Ammon's horn (tissue), 1 donor: ENCODE measurements at regions not wholly inside any gene's neighbourhood (a gene's known extent, or its start where the extent isn't known, plus 50 kb on each side); places are given as distances from the start of the nearest gene placed in this dataset.

ENCODE experiments used
- DNase-seq: peaks from one replicate; pipeline ENCODE4 v3.0.0-alpha.2; 2016; ENCODE audit warnings: low spot score

DNA sequence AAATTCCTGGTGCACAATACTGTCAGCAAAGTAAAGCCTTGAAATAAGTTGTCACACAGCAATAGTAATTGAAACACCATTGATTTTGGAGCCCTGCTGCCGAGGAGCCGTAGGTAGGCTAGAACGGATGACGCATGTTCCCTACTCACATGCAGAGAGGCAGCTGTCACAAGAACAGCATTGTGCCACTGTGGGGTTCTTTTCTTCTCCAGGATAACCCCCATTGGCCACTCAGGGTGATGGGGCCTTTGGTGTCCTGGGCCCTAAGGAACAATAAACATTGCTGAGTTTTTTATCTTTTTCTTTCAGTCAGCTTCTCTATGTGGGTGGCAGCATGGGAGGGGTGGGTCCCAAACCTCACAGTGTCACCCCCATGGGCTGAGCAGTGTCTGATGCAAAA is 542.3 kb downstream of the BCOR start:
- no peak for DNase-seq

DNA sequence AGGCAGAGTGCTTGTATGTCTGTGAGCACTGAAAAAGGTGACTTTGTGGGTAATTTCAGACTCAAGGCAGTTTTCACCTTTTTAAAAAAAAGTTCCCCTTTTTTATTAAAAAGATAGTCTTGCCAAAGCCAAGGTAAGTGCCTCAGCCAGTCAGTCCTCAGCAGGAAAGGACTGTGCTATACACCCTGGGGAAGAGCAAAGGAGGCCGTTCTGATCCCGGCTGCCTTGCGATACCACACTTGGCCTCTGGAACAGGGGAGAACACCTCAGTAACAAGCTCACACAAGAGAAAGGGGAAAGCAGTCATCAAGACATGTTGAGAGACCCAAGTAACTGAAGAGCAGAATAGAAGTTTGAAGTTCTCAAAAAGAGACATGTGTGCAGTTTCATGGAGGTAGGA is 541.7 kb downstream of the BCOR start:
- no peak for DNase-seq

DNA sequence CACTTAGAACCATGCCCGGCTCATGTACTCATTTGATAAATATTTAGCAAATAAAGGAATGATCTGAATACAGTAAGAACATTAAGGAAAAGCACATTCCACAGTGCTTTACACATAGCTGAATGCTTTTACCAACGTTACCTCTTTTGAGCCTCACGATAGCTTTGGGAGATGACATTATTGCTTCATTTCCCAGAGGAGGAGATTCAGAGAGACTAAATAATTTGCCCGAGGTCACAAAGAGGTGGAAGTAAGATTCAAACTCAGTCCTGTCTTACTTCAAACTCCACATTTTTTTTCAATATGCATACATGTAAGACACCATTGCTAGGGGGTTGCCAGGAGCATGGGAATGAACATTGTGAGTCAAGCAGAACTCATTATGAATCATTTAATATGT is 538.5 kb downstream of the BCOR start:
- DNase-seq = no peak

DNA sequence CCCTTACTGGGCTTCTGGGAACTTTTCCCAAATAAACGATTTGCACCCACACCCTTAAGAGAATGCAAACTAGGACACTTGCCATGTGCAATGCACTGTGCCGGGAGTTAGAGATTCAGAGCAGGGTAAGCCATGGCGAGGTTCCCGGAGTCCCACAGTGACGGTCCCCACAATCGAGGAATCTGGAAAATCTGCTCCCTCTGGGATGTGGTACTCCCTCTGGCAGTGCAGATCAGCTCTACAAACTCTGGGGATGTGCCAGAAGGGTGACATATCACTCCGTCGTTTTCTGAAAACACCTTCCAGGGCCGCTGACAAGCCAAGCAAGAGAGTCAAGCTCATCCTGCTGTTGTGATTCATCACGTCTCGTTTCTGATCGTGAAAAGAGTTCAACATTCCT is 537.5 kb downstream of the BCOR start:
- DNase-seq = no peak

DNA sequence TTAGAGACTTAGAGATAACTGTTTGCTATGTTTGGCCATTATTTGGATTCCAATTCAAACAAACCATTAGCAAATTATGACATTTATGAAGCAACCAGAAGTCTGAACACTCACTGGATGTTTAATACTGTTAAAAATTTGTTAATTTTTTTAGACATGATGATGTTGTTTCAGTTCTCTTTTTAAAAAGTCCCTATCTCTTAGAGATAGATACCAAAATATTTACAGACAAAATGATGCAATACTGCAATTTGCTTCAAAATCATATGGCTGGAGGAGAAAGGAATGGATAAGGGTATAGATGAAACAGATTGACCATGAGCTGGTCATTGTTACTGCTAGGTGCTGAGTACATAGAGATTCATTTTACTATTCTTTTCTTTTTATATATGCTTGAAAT is 534.6 kb downstream of the BCOR start:
- DNase-seq = no peak

DNA sequence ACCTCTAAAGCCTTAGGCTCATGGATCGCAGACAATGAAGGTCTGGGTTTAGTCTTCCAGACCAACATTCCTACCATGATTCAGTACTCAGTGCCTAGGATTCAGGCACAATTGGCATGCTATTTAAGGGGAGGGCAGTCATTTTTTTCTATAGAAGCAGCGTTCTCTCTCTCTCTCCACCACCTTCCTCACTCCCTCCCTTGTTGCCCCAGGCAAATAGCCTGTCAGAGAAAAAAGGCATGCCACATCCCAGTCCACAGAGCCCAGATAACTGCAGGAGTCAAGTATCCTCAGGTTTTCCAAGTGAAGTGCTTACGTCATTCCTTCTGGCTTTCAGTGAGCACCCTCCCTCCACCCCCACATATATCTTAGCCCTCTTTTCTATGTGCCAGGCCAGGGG is 533.0 kb downstream of the BCOR start:
- no peak for DNase-seq

DNA sequence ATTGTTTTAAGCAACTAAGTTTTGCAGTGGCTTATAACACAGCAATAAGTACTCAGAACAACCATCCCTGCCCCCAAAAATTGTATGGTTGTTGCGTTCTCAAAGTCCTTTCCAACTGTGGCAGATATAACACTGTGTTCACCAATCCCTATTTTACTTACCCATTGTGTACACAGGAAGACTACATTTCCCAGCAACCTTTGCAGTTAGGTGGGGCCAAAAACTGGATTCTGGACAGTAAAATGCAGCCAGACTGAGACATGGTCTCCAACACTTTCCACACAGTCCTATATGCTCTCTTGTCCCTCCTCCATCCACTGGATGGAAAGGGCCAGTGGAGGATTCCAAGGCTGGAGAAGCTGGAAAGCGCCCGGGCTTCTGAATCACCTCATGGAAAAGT is 523.6 kb downstream of the BCOR start:
- no peak for DNase-seq

DNA sequence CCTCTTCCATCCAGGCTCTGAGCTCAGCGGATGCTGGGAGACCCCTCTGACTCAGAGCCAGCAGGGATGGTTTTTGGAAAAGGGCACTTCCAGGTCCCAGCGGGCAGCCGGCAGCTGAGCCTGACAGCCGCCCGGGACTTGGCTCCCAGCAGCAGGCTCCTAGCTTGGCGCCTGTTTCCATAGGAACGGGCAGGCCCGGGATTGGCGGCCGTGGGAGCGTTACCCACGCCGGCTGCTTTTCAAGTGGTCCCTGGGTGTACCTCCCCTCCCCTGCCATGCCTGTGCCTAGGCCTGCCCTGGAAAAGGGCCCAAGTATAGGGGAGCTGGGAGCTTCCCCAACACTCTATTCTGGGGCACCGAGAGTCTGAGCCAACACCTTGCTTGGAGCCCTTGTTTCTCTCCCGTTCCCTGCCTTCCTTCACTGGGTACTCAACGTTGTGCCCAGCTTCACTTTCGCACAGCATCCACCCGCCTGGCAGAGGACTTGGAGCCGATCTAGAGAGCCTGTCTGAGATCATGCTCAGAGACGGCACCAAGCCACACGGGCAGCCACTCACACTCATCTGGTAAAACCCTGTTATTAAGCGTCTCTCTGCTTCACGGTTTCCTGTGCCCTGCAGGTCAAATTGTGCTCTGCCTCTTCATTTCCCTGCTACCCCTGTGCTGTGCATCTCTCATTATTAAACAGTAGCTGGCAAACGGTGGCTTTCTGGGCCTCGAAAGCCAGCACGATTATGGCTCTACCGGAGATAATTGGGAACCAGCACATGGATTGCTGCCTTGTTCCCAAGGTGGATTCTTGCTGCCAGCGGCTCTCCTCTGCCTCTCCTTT is 521.5 kb downstream of the BCOR start:
- DNase-seq = peak; percentile 67

DNA sequence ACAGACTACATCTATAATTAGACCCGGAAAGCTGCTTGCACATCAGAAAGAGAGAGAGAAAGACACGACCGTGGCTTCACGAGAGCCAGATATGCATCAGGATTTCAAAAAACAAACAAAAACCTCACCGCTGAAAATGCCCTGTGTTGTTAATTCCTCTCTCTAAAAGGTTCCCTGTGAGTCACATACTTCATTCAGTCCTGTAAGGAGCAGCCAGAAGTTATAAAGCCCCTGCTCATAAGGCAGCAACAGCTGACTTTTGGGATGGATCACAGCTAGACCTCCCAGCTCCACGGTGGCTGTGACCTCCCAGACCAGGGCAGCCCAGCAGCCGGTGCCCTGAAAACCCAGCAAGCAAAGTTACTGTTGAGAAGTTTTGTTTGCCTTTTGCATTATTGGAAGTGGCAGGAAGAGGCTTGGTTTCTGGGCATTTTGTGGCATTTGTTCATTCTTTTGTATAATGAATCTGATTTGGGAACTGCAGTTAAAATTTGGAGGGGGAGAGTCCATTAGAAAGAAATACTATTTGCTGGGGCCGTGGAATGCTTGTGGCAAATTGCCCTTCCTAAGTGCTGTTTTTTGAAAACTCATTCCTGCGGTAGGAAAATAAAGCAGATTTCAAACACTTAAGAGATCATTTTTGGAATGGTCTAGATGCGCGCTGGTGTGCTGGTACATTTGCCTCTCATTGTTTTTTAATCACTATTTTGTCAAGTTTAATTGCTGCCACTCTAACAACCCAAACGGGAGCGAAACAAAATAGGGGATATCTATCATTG is 520.4 kb downstream of the BCOR start:
- DNase-seq = no peak

DNA sequence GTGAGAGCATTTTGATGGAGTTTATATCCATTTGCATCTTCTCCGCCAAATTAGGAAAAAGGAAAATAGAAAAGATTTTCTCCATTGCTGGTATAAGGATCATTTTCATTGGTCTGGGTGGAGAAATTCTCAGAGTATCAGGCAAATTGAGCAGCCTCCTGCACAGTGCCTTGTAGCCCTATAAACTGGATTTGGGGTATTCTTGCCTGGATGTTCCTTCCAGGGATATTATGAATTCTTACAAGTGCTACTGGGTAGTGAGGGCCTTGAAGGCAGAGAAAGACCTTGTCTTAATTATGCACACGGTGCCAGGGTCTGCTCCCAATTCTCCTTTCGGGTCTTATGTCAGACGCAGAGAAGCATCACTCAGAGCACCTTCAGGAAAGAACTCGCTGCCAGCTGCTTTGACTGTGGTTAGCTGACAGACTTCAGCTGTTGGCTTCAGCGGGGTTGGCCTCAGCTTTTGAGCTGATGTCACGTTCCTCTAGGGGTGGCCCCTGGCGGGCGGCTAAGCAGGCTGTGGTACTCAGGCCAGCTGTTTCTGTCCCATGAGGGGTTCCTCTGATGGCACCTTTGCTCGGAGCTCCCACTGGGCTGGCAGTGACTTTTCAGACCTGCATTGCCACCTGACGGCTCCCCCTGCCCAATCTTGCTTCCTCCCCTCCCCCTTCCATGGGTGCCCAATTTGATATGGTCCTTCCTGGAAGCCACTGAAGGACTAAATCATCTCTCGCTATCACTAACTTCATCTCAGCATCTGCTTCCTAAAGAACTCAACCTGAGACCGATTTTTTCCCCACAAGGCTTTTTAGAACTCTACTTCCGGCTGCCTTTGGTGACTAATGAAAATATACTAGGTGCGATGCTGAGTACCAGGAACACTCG is 519.5 kb downstream of the BCOR start:
- DNase-seq = no peak

DNA sequence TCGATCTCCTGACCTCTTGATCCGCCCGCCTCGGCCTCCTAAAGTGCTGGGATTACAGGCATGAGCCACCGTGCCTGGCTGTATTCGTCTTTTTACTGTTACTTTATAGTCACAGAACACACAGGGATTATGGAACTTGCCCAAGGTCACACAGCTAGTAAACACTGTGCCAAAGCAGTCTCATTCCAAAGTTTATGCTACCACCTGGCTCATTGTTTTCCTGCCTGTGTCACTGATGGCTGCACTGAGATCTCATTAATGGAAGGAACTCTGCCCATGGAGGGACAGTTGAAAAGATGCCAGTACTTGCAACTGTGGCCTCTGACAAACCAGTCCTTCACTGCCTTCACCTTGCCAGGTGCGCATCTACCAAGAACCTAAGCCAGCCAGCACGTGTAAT is 517.7 kb downstream of the BCOR start:
- DNase-seq = no peak

DNA sequence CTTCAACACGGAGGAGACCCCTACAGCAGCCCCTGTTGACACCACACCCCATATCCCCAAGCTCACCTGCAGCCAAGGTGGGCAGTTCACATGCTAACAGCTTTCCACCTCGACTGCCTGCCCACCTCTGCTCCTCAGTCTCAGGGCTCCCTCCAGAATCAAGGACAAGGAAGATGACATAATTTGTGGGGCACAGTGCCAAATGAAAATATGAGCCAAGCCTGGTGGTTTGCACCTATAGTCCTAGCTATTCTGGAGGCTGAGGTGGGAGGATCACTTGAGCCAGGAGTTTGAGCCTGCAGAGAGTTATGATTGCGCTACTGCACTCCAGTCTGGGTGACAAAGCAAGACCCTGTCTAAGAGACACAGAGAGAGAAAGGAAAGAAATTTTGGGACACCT is 516.3 kb downstream of the BCOR start:
- no peak for DNase-seq

DNA sequence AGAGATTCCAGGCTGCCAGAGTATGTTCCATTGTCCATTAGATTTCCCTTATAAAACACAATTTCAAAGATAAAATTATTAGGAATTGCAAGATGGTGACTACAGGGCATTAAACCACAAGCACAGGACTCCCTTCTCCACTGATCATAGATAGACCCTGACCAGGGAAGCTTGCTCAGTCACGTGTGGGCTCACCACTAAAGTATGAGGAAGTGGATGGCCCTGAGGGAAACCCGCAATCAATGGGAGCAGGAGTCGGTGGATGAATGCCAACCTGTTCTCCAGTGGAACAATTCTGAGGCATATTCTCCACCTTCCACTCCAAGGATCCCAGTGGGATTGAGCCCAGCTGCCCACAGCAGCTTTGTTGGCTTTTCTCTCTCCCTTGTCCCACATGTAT is 515.7 kb downstream of the BCOR start:
- no peak for DNase-seq

DNA sequence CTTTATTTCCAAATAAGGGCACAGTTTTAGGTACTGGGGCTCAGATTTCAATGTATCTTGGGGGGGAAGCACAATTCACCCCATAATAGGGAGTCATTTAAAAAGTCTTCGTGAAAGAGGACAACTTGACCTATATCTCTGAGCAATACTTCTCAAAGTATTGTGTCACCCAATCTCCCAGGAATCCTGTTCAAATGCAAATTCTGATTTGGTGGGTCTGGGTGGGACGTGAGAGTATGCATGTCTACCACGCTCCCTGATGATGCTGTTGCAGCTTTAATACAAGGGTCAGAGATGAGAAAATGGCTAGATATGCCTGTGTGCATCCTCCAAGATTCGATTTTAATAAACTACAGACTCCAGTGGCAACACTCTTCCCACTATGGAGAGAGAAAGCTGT is 514.8 kb downstream of the BCOR start:
- no peak for DNase-seq

DNA sequence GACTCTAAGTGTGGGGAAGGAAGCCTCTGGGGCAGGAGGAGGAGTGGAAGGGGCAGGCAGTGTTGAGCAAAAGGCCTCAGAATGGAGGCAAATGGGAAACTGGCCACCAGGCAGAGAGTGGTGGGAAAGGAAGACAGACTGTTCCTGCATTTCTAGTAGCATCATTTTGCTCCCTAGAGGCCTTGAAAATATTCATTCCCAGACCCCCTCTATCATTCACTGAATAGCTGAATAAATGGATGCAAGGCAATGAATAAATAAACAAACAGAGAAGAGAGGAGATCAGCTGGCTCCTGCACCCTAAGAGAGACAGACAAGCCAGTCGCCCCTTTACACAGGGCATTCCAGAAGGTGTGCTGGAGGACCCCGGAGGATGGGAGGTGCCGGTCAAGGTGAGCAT is 511.9 kb downstream of the BCOR start:
- DNase-seq = no peak

DNA sequence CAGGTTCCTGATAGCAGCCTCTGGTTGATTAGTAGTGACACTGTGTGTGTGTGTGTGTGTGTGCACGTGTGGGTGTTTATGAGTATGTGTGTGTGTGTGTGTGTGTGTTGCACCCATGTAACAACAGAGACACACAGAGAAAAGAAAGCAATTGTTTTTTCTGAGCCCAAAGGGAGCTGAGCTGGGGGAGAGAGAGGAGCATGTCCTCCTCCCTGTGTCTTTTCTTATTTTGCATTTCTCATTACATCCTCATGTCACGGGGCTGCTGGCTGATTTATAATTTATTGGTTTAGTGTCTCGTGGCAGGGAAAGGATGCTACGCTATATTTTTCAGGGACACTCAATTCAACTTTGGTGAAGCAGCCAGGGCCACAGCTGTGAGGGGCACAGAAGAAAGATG is 511.4 kb downstream of the BCOR start:
- DNase-seq = no peak

DNA sequence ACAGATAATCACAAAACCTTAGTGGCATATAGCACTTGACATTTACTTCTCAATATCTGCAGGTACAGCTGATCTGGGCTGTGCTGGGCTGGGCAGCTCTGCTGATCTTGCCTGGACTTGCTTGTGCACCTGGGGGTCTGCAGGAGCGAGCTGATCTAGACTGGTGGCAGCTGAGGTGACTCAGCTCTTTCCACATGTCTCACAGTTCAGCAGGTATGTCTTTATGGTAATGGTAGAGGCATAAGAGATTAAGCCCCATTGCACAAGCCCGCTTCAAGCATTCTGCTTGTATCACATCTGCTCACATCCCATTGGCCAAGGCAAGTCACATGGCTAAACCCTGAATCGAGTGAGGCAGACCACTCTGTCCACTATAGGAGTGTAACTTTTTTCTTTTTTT is 506.7 kb downstream of the BCOR start:
- no peak for DNase-seq

DNA sequence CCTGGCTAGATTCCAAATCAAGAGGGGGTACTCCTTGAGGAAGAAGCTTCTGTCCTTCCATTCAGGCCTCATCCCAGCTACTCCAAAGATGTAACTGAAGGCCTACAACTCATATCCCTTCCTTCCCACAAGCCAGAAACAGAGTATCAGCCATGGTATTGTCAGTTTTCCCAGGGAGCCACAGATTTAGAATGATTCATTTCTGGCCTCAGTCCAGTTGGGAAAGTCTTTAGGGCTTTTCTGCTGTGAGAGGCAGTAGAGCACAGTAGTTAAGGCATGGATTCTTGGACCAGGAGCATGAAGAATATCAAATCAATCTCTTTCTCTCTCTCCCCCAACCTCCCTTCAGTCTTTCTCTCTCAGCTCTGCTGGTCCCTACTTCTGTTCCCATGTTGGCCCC is 505.0 kb downstream of the BCOR start:
- DNase-seq = peak; percentile 21

DNA sequence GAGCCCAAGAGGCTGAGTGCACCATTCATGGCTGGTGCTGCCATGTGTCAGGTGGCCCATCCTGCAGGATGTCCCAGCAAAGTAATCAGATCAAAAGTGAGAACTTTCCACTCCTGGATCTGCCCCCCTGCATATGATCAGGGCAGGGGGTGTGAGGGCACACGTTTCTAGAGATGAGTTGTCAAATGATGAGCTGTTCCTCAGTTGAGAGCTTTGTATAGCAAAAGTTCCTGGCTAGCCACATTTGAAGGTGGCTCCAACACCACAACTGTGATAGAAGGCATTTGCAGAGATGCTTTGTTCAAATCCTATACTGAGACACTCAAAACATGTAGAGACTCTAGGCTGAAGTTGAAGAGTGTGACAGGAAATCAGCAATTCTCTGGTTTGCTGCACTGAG is 501.8 kb downstream of the BCOR start:
- no peak for DNase-seq

DNA sequence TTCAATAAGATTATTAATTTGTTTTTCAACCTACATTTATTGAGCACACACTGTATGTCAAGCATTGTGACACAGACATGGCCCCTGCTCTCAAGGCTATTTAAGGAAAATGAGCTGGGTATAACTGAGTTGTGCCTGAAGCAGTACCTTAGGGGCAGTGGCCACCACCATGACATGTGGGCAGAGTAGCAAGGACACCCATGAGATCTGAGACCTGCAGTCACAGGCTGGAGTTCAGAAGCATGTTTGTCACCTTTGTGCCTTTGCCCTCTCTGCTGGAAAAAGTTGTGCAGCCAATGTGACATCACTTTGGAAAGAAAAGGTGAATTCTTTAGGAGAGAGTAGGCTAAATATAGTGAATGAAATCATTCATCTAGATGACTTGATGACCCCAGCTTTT is 501.3 kb downstream of the BCOR start:
- no peak for DNase-seq

DNA sequence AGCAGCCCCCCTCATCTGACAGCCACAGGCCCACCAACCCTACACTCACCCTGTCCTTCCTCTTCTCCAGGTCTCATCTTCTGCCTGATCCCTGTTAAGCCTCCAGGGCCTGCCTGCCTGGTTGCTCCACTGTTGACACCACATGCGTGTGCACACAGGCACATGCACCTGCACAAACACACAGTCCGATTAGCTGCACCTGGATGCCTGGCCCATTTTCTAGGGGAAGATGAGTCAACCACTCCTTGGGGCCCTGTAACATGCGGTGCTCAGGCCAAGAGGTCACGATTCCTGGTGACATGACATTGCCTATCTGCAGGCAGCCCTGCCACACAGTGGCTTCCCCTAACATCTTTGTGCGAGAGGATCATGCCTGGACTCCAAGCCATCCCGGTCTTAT is 498.4 kb downstream of the BCOR start:
- no peak for DNase-seq

DNA sequence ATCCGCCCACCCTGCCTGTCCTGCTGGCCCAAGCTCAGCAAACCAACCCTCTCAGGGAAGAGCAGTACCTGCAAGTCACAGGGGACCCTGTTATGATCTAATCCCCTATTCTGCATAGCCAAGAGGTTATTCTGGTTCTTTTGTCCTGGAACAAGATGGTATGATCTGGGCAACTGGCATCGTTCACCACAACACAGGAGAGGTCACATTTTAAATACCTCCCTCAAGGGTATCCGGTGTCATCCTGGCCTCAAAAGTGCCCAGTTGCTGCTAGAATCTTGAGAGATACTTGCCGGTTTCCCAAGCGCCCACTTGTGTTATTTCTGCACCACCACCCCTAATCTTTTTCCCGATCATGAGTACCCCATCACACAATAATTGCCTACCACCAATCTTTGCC is 497.5 kb downstream of the BCOR start:
- DNase-seq = no peak
